ENCODE measurements at regions not wholly inside any gene's neighbourhood (a gene's known extent, or its start where the extent isn't known, plus 50 kb on each side); places are given as distances from the start of the nearest gene placed in this dataset.

DNA sequence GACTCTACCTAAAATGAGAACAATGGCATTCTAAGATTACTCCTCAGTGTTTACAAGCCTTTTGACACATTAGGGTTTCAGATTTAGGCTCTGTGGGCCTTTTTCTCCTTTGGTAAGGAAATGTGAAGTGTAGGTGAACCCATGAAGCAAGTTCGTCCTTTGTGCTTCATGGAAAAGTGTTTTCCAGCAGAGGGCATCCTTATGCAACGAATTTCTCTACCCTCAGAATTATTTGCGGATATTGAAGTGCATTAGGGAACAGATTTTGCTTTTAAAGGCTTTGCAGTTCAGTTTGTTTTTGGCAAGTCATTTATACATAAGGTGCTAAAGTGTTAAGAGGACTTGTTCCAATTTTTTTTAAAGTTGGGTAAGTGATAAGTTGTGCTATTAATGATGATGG lies 55.7 kb upstream of the FERMT1 start:
- 0% methylated on average over 3 of the region's 3 CpGs for WGBS (ENCODE audit: missing lambda C conversion rate)
- no peak overlapping the region for H3K4me2 ChIP-seq
- H3K4me3 ChIP-seq = no peak overlapping the region
- ATAC-seq (peak in 1 of 2 experiments; percentile 59; a peak in 2 of 6 replicates), FAIRE-seq (peak; percentile 88), DNase-seq (ENCODE audit: low read depth in 1 of 2, low spot score in 1 of 2) (peak in 1 of 2 experiments; percentile 38)
- ChIA-PET CTCF (interaction anchor here (0.6 to 1.9 kb wide), 3 partner anchors 9 to 650 kb away, joined by 3 to 7 read pairs (median 4); no protein-coding TSS in a partner anchor), POLR2A (no interaction called here)
- H3K27ac ChIP-seq = no peak overlapping the region
- TF ChIP-seq CTCF (IDR thresholded peaks at IDR 0.05) = peak; percentile 60
- TF ChIP-seq SMC3 (IDR thresholded peaks at IDR 0.05) = peak; percentile 56
- TF ChIP-seq RAD21 (conservative IDR thresholded peaks at IDR 0.05 in 1 of 2, IDR thresholded peaks at IDR 0.05 in 1 of 2) = peak; percentile 70 to 74
- TF ChIP-seq MAZ (IDR thresholded peaks at IDR 0.05; ENCODE audit: borderline replicate concordance, low read depth, low read length) = no peak
- H3K4me1 ChIP-seq = no peaks in the 10 kb centered on the region
- H3K9me3 ChIP-seq = no peaks in the 10 kb centered on the region

DNA sequence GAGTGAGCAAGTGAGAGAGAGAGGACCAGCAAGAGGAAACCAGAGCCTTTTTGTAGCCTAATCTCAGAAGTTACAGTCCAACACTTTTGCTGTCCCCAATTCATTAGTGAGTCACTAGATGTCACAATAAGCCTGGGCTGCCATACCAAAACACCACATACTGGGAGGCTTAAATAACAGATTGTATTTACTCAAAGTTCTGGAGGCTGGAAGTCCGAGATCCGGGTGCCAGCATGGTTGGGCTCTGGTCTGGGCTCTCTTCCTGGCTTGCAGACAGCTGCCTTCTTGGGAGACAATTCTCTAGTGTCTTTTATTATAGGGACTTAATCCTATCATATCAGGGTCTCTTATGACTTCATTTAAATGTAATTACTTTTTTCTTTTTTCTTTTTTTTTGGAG lies 50.7 kb upstream of the FERMT1 start:
- FAIRE-seq = no peak
- WGBS (ENCODE audit: missing lambda C conversion rate) = 2% methylated on average over 2 of the region's 2 CpGs
- H3K9me3 ChIP-seq = no peaks in the 10 kb centered on the region
- DNase-seq (ENCODE audit: low read depth in 1 of 2, low spot score in 1 of 2) = no peak
- no peaks in the 10 kb centered on the region for H3K4me1 ChIP-seq
- ATAC-seq = no peak
- H3K4me3 ChIP-seq = no peak overlapping the region
- no peak overlapping the region for H3K4me2 ChIP-seq
- CTCF ChIA-PET = interaction anchor here (0.7 kb wide), 1 partner anchor 31 kb away, joined by 3 read pairs; no protein-coding TSS in a partner anchor
- POLR2A ChIA-PET = no interaction called here
- no peak overlapping the region for H3K27ac ChIP-seq
- TF ChIP-seq EHF (CRISPR knock-in tag; IDR thresholded peaks at IDR 0.05) (no peak), HOXB5 (CRISPR knock-in tag; IDR thresholded peaks at IDR 0.05) (no peak), NR3C1 (IDR thresholded peaks at IDR 0.05) (no peak), FOXS1 (CRISPR knock-in tag; IDR thresholded peaks at IDR 0.05) (no peak), JUN (IDR thresholded peaks at IDR 0.05) (no peak), BHLHE40 (IDR thresholded peaks at IDR 0.05; ENCODE audit: low read depth, low read length) (no peak), FOSB (CRISPR knock-in tag; IDR thresholded peaks at IDR 0.05) (no peak), NFE2L2 (conservative IDR thresholded peaks at IDR 0.05; ENCODE audit: low read length) (no peak), PHF8 (IDR thresholded peaks at IDR 0.05; ENCODE audit: borderline replicate concordance, low read depth) (no peak)
- TF ChIP-seq, protein P1, sequence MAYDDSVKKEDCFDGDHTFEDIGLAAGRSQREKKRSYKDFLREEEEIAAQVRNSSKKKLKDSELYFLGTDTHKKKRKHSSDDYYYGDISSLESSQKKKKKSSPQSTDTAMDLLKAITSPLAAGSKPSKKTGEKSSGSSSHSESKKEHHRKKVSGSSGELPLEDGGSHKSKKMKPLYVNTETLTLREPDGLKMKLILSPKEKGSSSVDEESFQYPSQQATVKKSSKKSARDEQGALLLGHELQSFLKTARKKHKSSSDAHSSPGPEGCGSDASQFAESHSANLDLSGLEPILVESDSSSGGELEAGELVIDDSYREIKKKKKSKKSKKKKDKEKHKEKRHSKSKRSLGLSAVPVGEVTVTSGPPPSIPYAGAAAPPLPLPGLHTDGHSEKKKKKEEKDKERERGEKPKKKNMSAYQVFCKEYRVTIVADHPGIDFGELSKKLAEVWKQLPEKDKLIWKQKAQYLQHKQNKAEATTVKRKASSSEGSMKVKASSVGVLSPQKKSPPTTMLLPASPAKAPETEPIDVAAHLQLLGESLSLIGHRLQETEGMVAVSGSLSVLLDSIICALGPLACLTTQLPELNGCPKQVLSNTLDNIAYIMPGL (CRISPR knock-in tag; IDR thresholded peaks at IDR 0.05; ENCODE audit: borderline replicate concordance) = no peak

Small RNAs in the stretch of these regions (small RNA-seq; reads per million reads assigned to genes)
- 0 reads per million in 6 experiments for gene AL109618.2

Measured in A549 (cell line).